ENCODE measurements at regions not wholly inside any gene's neighbourhood (a gene's known extent, or its start where the extent isn't known, plus 50 kb on each side); places are given as distances from the start of the nearest gene placed in this dataset.
"Not testable (repeated sequence)": the region's sequence is repeated elsewhere in the genome, so short reads cannot be mapped to it uniquely, and the experiment has no call there.

- no peaks in the 10 kb centered on the region for H3K4me1 Mint-ChIP-seq (ENCODE audit: low read depth)
- no peak overlapping the region for H3K27ac Mint-ChIP-seq
- Histone ChIP-seq H3K27ac (ENCODE audit: low read depth in 1 of 2, low read length in 2 of 2) (no peak overlapping the region), H3K4me1 (ENCODE audit: insufficient read depth, low read length) (no peaks in the 10 kb centered on the region), H3K27me3 (ENCODE audit: control insufficient read depth in 1 of 2, insufficient read depth in 2 of 2, low read length in 2 of 2) (no peaks in the 10 kb centered on the region), H3K4me3 (ENCODE audit: low read length) (no peak overlapping the region), H3K36me3 (ENCODE audit: insufficient read depth, low read length) (no peaks in the 10 kb centered on the region), H3K9me3 (ENCODE audit: control insufficient read depth in 1 of 2, insufficient read depth in 1 of 2, low read length in 2 of 2) (no peaks in the 10 kb centered on the region)
- TF ChIP-seq CTCF (IDR thresholded peaks at IDR 0.05): no peak
- H3K4me3 Mint-ChIP-seq: no peak overlapping the region
- intact Hi-C loops (cut with DNase I, micrococcal nuclease): no loop called here
- ChIA-PET POLR2A (no interaction called here), CTCF (no interaction called here)
- ATAC-seq (ENCODE audit: poor library complexity) (no peak), DNase-seq (no peak)
- H3K9me3 Mint-ChIP-seq: no peaks in the 10 kb centered on the region
- H3K27me3 Mint-ChIP-seq: no peaks in the 10 kb centered on the region
- H3K36me3 Mint-ChIP-seq (ENCODE audit: low read depth): no peaks in the 10 kb centered on the region
Measured at GRCh38 chr19:23542562-23542961, 144.4 kb downstream of the ZNF675 start.

GRCh38 chr19:23541991-23542390 lies 145.0 kb downstream of the ZNF675 start:
- Histone ChIP-seq H3K4me1 (ENCODE audit: insufficient read depth, low read length) (no peaks in the 10 kb centered on the region), H3K27me3 (ENCODE audit: control insufficient read depth in 1 of 2, insufficient read depth in 2 of 2, low read length in 2 of 2) (no peaks in the 10 kb centered on the region), H3K9me3 (ENCODE audit: control insufficient read depth in 1 of 2, insufficient read depth in 1 of 2, low read length in 2 of 2) (no peaks in the 10 kb centered on the region), H3K27ac (ENCODE audit: low read depth in 1 of 2, low read length in 2 of 2) (no peak overlapping the region), H3K36me3 (ENCODE audit: insufficient read depth, low read length) (no peaks in the 10 kb centered on the region), H3K4me3 (ENCODE audit: low read length) (no peak overlapping the region)
- no peak for ATAC-seq (ENCODE audit: poor library complexity)
- H3K36me3 Mint-ChIP-seq (ENCODE audit: low read depth): no peaks in the 10 kb centered on the region
- CTCF ChIA-PET: no interaction called here
- H3K27me3 Mint-ChIP-seq: no peaks in the 10 kb centered on the region
- H3K4me3 Mint-ChIP-seq: no peak overlapping the region
- no peaks in the 10 kb centered on the region for H3K4me1 Mint-ChIP-seq (ENCODE audit: low read depth)
- no peak for TF ChIP-seq CTCF (IDR thresholded peaks at IDR 0.05)
- no peak for DNase-seq
- POLR2A ChIA-PET: no interaction called here
- no peaks in the 10 kb centered on the region for H3K9me3 Mint-ChIP-seq
- intact Hi-C loops (cut with DNase I, micrococcal nuclease): no loop called here
- H3K27ac Mint-ChIP-seq: no peak overlapping the region

GRCh38 chr19:23540180-23540579 lies 144.9 kb upstream of the ZNF91 start:
- H3K4me1 ChIP-seq (ENCODE audit: insufficient read depth, low read length); H3K27me3 ChIP-seq (ENCODE audit: control insufficient read depth in 1 of 2, insufficient read depth in 2 of 2, low read length in 2 of 2); H3K9me3 Mint-ChIP-seq; H3K27ac Mint-ChIP-seq; H3K4me3 ChIP-seq (ENCODE audit: low read length); H3K4me3 Mint-ChIP-seq; CTCF ChIA-PET; POLR2A ChIA-PET; H3K9me3 ChIP-seq (ENCODE audit: control insufficient read depth in 1 of 2, insufficient read depth in 1 of 2, low read length in 2 of 2); ATAC-seq (ENCODE audit: poor library complexity); DNase-seq; H3K36me3 Mint-ChIP-seq (ENCODE audit: low read depth); H3K4me1 Mint-ChIP-seq (ENCODE audit: low read depth); intact Hi-C loops (cut with DNase I, micrococcal nuclease); H3K36me3 ChIP-seq (ENCODE audit: insufficient read depth, low read length); H3K27ac ChIP-seq (ENCODE audit: low read depth in 1 of 2, low read length in 2 of 2); H3K27me3 Mint-ChIP-seq: not testable (repeated sequence)

GRCh38 chr19:23539499-23539898 lies 144.2 kb upstream of the ZNF91 start:
- CTCF ChIA-PET: no interaction called here
- Mint-ChIP-seq H3K9me3 (peaks cover 2% of the 10 kb centered on the region), H3K27ac (no peak overlapping the region), H3K4me3 (no peak overlapping the region), H3K36me3 (ENCODE audit: low read depth) (no peaks in the 10 kb centered on the region), H3K4me1 (ENCODE audit: low read depth) (no peaks in the 10 kb centered on the region), H3K27me3 (no peaks in the 10 kb centered on the region)
- Histone ChIP-seq H3K27me3 (ENCODE audit: control insufficient read depth in 1 of 2, insufficient read depth in 2 of 2, low read length in 2 of 2) (no peaks in the 10 kb centered on the region), H3K9me3 (ENCODE audit: control insufficient read depth in 1 of 2, insufficient read depth in 1 of 2, low read length in 2 of 2) (no peaks in the 10 kb centered on the region), H3K36me3 (ENCODE audit: insufficient read depth, low read length) (no peaks in the 10 kb centered on the region), H3K27ac (ENCODE audit: low read depth in 1 of 2, low read length in 2 of 2) (no peak overlapping the region), H3K4me1 (ENCODE audit: insufficient read depth, low read length) (no peaks in the 10 kb centered on the region), H3K4me3 (ENCODE audit: low read length) (no peak overlapping the region)
- DNase-seq (no peak), ATAC-seq (ENCODE audit: poor library complexity) (no peak)
- no peak for TF ChIP-seq CTCF (IDR thresholded peaks at IDR 0.05)
- POLR2A ChIA-PET: no interaction called here
- intact Hi-C loops (cut with DNase I, micrococcal nuclease): no loop called here

GRCh38 chr19:23537136-23537535 lies 141.9 kb upstream of the ZNF91 start:
- peaks cover 0 to 16% of the 10 kb centered on the region in 2 experiments for H3K9me3 ChIP-seq (ENCODE audit: control insufficient read depth in 1 of 2, insufficient read depth in 1 of 2, low read length in 2 of 2)
- H3K27ac Mint-ChIP-seq; DNase-seq; H3K36me3 ChIP-seq (ENCODE audit: insufficient read depth, low read length); H3K4me1 Mint-ChIP-seq (ENCODE audit: low read depth); H3K9me3 Mint-ChIP-seq; CTCF ChIA-PET; POLR2A ChIA-PET; H3K27me3 ChIP-seq (ENCODE audit: control insufficient read depth in 1 of 2, insufficient read depth in 2 of 2, low read length in 2 of 2); ATAC-seq (ENCODE audit: poor library complexity); H3K27me3 Mint-ChIP-seq; H3K4me1 ChIP-seq (ENCODE audit: insufficient read depth, low read length); H3K4me3 ChIP-seq (ENCODE audit: low read length); H3K4me3 Mint-ChIP-seq; H3K27ac ChIP-seq (ENCODE audit: low read depth in 1 of 2, low read length in 2 of 2); H3K36me3 Mint-ChIP-seq (ENCODE audit: low read depth); intact Hi-C loops (cut with DNase I, micrococcal nuclease): not testable (repeated sequence)

- H3K36me3 Mint-ChIP-seq (ENCODE audit: low read depth); H3K4me1 Mint-ChIP-seq (ENCODE audit: low read depth); H3K27ac Mint-ChIP-seq; ATAC-seq (ENCODE audit: poor library complexity); H3K4me3 Mint-ChIP-seq; CTCF ChIA-PET; H3K4me1 ChIP-seq (ENCODE audit: insufficient read depth, low read length); H3K36me3 ChIP-seq (ENCODE audit: insufficient read depth, low read length); POLR2A ChIA-PET; DNase-seq; intact Hi-C loops (cut with DNase I, micrococcal nuclease); H3K27me3 Mint-ChIP-seq; H3K9me3 Mint-ChIP-seq; H3K4me3 ChIP-seq (ENCODE audit: low read length); H3K27ac ChIP-seq (ENCODE audit: low read depth in 1 of 2, low read length in 2 of 2); H3K27me3 ChIP-seq (ENCODE audit: control insufficient read depth in 1 of 2, insufficient read depth in 2 of 2, low read length in 2 of 2): not testable (repeated sequence)
- peaks cover 0 to 16% of the 10 kb centered on the region in 2 experiments for H3K9me3 ChIP-seq (ENCODE audit: control insufficient read depth in 1 of 2, insufficient read depth in 1 of 2, low read length in 2 of 2)
Measured at GRCh38 chr19:23536341-23536740, 141.1 kb upstream of the ZNF91 start.

Data from CD4-positive, alpha-beta T cell (primary cell).